Fibroblast of skin of left quadriceps (primary cell): ENCODE measurements at regions not wholly inside any gene's neighbourhood (a gene's known extent, or its start where the extent isn't known, plus 50 kb on each side); places are given as distances from the start of the nearest gene placed in this dataset.

Experiments used
- DNase-seq, 2 experiments: peaks; one replicate each; pipeline ENCODE4 v3.0.0-alpha.2; 2013; ENCODE audit warnings: low read depth in 2 of 2

DNA sequence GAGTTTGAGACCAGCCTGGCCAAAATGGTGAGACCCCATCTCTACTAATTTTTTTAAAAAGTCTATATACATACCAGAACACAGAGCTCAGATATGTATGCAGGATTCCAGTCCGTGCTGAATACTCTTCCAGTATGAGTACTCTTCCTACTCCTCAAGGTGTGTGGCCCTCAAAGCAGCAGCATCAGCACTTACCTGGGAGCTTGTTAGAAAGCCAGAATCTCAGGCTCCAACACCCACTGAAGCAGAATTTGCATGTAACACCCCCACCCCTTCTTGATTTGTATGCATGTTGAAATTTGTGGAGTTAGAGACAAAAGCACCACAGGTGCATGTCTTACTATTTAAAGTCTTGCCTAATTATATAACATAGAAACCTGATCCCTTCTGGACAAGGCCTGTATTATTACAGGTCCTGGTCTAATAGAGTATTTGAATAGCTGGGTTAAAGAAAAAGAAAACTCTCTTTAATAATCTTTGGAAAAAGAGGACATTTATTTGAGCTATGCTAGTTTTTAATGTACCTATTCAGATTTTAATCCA, 50.3 kb upstream of the NFE2L2 start:
- DNase-seq: no peak

DNA sequence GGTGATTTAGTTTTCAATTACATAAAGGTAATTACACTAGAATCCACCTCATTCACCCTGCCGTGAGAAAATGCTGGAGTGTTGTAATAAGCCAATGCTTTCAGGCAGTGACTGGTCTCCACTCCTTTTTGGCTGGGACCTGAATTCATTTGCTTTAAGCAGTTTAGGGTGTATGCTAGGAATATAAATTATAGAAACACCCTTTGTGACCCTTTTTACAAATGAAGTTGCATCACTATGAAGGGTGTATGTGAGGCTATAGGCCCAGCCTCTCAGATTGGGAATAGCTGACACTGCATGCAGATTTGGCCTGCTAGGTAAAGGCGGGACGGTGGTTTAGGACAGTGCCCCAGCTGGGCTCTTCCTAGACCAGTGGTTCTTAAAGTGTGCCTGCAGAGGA, 50.8 kb upstream of the NFE2L2 start:
- no peak for DNase-seq

DNA sequence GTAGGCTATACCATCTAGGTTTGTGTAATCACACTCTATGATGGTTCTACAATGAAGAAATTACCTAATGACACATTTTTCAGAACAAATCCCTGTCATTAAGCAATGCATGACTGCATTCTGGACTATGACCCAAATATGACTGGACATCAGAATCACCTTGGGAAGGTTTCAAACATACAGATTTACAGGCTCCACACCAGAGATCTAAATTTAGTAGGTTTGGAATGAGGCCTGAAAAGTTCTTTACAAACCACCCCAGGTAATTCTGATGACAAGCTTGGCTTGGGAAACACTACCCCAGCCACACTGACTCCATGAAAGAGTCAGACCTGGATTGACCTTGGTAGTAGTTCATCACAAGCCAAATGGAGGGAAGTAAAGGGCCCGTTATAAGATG, 52.2 kb upstream of the NFE2L2 start:
- no peak for DNase-seq

DNA sequence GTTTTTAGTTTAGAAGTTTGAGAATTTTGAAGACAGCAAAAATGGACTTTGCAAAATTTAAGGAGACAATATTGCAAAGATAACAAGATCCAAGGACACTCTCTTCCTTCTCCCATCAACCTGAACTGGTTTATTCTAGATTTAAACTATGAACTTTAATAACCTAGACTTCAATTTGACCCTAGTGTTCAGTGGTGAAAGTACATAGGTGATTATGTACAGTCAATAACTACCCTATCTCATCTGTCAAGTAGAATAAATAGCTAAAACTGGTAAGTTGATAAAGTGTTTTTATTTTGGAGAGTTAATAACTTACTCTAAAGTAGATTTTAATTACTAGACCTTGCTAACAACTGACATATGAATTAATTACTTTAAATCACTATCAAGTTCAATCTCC, 52.9 kb upstream of the NFE2L2 start:
- no peak for DNase-seq

DNA sequence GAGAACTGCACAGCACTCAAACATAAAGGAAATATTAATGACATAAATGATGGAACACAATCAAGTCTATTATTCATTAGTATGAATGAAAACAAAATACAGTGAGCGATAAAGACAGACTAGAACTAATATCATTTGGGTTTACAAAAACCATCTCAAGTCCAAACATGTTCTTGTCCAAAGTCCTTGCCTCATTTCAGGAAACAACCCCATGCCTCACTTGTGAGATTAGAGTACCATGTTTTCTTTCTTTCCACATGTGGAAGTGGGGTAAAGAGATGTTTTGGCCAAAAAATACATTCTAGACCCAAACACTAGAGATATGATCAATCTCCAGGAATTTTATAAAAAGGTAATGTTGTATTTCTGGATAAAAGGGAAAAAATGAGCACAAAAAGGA, 53.3 kb upstream of the NFE2L2 start:
- no peak for DNase-seq

- no peak for DNase-seq
These were observed 54.1 kb upstream of the NFE2L2 start for GRCh38 chr2:177318613-177319012.

DNA sequence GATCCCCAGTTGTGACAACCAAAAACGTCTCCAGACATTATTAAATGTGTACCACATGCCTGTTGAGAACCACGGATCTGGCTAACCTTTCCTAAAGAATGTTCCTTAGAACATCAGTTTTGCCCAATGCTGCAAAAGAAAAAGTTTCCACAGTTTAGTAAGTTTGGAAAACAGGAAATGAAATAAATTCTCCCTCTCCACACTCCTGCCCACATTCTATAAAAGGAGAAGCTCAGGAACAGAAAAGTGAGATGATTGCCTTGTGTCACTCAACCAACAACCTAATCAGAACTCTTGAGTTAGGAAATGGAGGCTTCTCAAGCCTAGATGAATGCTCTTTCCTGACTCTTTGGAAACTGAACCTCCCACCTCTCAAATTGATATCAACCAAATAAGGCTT, 56.1 kb upstream of the NFE2L2 start:
- DNase-seq: no peak

GRCh38 chr2:177322801-177323261, 58.3 kb upstream of the NFE2L2 start:
- DNase-seq: no peak

DNA sequence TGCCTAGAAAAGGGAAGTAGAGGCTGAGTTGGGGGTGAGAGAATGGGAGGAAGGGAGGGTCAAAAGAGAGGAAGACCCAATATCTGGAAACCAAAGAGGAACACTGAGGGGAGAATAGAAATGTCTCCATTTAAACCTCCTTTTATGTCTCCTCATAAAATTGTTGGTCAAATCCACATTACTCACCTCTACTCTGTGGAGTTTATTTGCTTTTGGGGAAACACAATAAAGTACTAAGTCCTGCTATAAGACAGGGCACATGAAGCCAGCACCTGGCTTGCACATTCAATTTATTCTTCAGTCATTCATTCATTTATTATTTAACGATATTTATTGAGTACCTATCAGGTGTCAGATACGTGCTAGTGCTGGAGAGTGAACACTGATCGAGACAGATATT, 60.3 kb upstream of the NFE2L2 start:
- DNase-seq: no peak

- peak; percentile 51 to 53 for DNase-seq
These were observed 61.0 kb upstream of the NFE2L2 start for GRCh38 chr2:177325554-177325953.

DNA sequence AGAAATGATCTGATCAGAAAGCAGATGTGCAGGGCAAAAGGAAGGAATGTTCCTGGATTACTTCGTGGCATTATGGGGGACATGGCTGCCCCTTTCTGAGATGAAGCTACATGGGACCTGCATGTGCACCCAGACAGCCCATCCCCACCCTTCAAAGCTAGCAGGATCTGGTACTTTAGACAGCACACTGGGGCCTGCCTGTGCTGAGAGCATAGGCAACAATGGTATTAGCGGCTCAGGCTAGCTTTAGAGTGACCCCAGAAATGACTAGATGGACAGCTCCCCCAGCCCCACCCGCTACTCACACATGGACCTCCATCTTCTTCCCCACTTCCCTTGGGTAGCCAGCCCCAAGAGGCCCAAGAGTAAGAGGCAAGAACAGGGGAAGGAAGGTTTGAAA, 61.5 kb upstream of the NFE2L2 start:
- no peak for DNase-seq

GRCh38 chr2:177326591-177326990, 62.1 kb upstream of the NFE2L2 start:
- no peak for DNase-seq

- no peak for DNase-seq
These were observed 62.5 kb upstream of the NFE2L2 start for GRCh38 chr2:177327009-177327408.

- DNase-seq: no peak
These were observed 63.5 kb upstream of the NFE2L2 start for GRCh38 chr2:177328056-177328455.

- no peak for DNase-seq
These were observed 63.5 kb upstream of the AGPS start for GRCh38 chr2:177329064-177329463.

GRCh38 chr2:177331466-177331997, 61.0 kb upstream of the AGPS start:
- no peak for DNase-seq

GRCh38 chr2:177332026-177332991, 60.3 kb upstream of the AGPS start:
- DNase-seq: peak; percentile 67 to 74

- DNase-seq: no peak
These were observed 59.6 kb upstream of the AGPS start for GRCh38 chr2:177332992-177333388.

- DNase-seq: peak in 1 of 2 experiments; percentile 24
These were observed 57.5 kb upstream of the AGPS start for GRCh38 chr2:177334940-177335543.

GRCh38 chr2:177335917-177336450, 56.6 kb upstream of the AGPS start:
- DNase-seq: no peak

DNA sequence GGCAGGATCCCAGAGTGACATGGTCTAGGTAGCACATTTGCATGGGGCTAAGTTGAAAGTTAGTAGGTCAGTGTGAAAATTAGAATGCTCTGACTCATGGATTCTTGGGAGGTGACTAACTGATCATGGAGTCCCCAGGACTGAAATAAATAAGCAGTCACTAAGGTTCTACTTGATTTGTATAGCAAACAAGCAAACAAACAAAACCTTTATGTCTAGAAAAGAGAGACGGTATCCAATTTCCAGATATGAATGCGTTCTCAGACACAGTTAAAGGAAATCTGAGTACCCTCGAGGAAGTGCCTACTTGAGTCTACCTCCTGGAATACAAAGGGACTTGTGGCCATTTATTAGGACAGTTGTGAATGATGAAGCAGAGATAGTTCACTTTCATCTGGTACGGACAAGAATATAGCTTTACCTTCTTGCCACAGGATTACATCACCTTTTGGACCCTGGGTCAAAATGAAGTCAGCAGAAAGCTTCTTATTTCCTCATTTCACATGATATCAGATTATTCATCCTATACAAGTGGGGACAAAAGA, 54.3 kb upstream of the AGPS start:
- DNase-seq: no peak

DNA sequence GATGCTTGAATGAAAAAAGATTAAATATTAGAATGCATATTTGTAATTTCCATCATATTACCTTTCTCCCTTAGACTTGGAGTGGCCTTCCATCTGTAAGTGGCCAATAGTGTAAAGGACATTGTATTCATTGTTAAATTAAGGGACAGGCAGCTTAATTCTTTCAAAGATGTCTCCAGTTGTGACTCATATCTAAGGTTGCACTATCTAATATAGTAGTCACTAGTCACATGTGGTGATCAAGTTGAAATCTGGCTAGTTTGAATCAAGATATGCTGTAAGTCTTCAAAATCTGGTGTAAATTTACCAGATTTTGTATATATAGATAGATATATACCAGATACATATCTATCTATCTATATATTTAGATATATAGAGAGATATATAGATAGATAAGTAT, 52.4 kb upstream of the AGPS start:
- no peak for DNase-seq
